ENCODE measurements at regions not wholly inside any gene's neighbourhood (a gene's known extent, or its start where the extent isn't known, plus 50 kb on each side); places are given as distances from the start of the nearest gene placed in this dataset.

DNA sequence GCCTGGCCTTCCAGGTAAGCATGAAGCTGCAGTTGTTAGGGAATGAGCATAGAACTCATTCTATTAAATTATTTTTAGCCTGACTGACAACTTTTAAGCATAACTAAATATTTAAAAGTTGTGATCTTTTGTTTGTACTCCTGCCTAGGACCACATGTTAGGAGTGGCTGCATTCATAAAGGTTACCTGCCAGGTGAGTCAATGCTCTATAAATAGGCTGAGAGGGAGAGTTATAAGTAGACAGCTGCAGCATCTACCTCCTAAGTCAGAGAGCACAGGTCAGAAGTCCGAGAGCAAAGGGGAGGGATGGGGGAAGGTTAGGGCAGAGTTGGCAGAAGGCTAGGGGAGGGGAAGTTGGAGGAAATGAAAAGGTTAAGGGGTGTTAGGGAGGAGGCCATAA, 292.4 kb upstream of the TLE4 start:
- Histone ChIP-seq H3K27ac (ENCODE audit: low read depth, low read length) (no peak overlapping the region), H3K27me3 (ENCODE audit: control insufficient read depth, insufficient read depth, low read length) (no peaks in the 10 kb centered on the region), H3K4me3 (ENCODE audit: low read depth, low read length) (no peak overlapping the region), H3K9me3 (ENCODE audit: control insufficient read depth, insufficient read depth, low read length) (no peaks in the 10 kb centered on the region; the same call in 1 of the 2 replicates)
- ChIA-PET CTCF (no interaction called here), POLR2A (no interaction called here)
- TF ChIP-seq CTCF (IDR thresholded peaks at IDR 0.05; ENCODE audit: low read depth, low read length): no peak
- DNase-seq (ENCODE audit: low read depth, low spot score): no peak

GRCh38 chr9:79280691-79281090, 291.1 kb upstream of the TLE4 start:
- no peak for DNase-seq (ENCODE audit: low read depth, low spot score)
- no peak for TF ChIP-seq CTCF (IDR thresholded peaks at IDR 0.05; ENCODE audit: low read depth, low read length)
- CTCF ChIA-PET: no interaction called here
- no peaks in the 10 kb centered on the region for H3K27me3 ChIP-seq (ENCODE audit: control insufficient read depth, insufficient read depth, low read length)
- POLR2A ChIA-PET: no interaction called here
- no peaks in the 10 kb centered on the region; the same call in 1 of the 2 replicates for H3K9me3 ChIP-seq (ENCODE audit: control insufficient read depth, insufficient read depth, low read length)
- H3K27ac ChIP-seq (ENCODE audit: low read depth, low read length): no peak overlapping the region
- H3K4me3 ChIP-seq (ENCODE audit: low read depth, low read length): no peak overlapping the region

DNA sequence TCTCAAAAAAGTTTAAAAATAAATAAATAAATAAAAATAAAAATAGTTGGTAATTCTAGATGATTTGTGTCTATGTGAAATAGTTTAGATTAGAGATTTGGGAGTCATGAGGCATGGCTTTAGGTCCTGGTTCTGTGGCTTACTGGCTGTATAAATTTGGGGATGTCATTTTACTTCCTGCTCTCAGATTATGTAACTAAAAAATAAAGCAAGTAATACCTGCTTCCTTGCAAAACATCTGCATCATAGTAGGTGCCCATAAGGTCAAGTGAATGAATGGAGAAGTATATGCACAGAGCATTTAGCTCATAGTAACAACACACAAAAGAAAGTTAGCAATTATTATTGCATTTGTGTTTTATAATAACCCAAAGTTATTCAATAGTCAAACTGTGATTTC, 287.7 kb upstream of the TLE4 start:
- H3K4me3 ChIP-seq (ENCODE audit: low read depth, low read length): no peak overlapping the region
- ChIA-PET CTCF (no interaction called here), POLR2A (no interaction called here)
- H3K27ac ChIP-seq (ENCODE audit: low read depth, low read length): no peak overlapping the region
- H3K9me3 ChIP-seq (ENCODE audit: control insufficient read depth, insufficient read depth, low read length): no peaks in the 10 kb centered on the region
- no peak for TF ChIP-seq CTCF (IDR thresholded peaks at IDR 0.05; ENCODE audit: low read depth, low read length)
- DNase-seq (ENCODE audit: low read depth, low spot score): no peak
- H3K27me3 ChIP-seq (ENCODE audit: control insufficient read depth, insufficient read depth, low read length): no peaks in the 10 kb centered on the region

- Histone ChIP-seq H3K27ac (ENCODE audit: low read depth, low read length) (no peak overlapping the region), H3K9me3 (ENCODE audit: control insufficient read depth, insufficient read depth, low read length) (no peaks in the 10 kb centered on the region), H3K4me3 (ENCODE audit: low read depth, low read length) (no peak overlapping the region), H3K27me3 (ENCODE audit: control insufficient read depth, insufficient read depth, low read length) (no peaks in the 10 kb centered on the region)
- ChIA-PET POLR2A (no interaction called here), CTCF (no interaction called here)
- DNase-seq (ENCODE audit: low read depth, low spot score): no peak
- TF ChIP-seq CTCF (IDR thresholded peaks at IDR 0.05; ENCODE audit: low read depth, low read length): no peak
Observed at GRCh38 chr9:79286992-79287707, 284.6 kb upstream of the TLE4 start.

- POLR2A ChIA-PET: no interaction called here
- Histone ChIP-seq H3K27me3 (ENCODE audit: control insufficient read depth, insufficient read depth, low read length) (no peaks in the 10 kb centered on the region), H3K4me3 (ENCODE audit: low read depth, low read length) (no peak overlapping the region), H3K27ac (ENCODE audit: low read depth, low read length) (no peak overlapping the region), H3K9me3 (ENCODE audit: control insufficient read depth, insufficient read depth, low read length) (no peaks in the 10 kb centered on the region)
- TF ChIP-seq CTCF (IDR thresholded peaks at IDR 0.05; ENCODE audit: low read depth, low read length): no peak
- CTCF ChIA-PET: no interaction called here
- no peak for DNase-seq (ENCODE audit: low read depth, low spot score)
Observed at GRCh38 chr9:79287708-79288290, 284.0 kb upstream of the TLE4 start.
